Ramos (cell line): ENCODE measurements at regions not wholly inside any gene's neighbourhood (a gene's known extent, or its start where the extent isn't known, plus 50 kb on each side); places are given as distances from the start of the nearest gene placed in this dataset.
"Not testable (repeated sequence)": the region's sequence is repeated elsewhere in the genome, so short reads cannot be mapped to it uniquely, and the experiment has no call there.

Source experiments
- in situ Hi-C: fragments of 300-500 bp; cut with MboI; formaldehyde crosslinking; loops from one replicate; pipeline ENCODE4 v1.14.3; 2022; ENCODE audit warnings: low sequenced_read_pairs; ENCODE audit not compliant: unreplicated experiment

GRCh38 chr15:66881173-66881905 is 179.3 kb downstream of the SMAD6 start:
- in situ Hi-C loops: no loop called here

GRCh38 chr15:66882251-66883020 is 180.4 kb downstream of the SMAD6 start:
- in situ Hi-C loops: no loop called here

GRCh38 chr15:66883284-66883911 is 181.4 kb downstream of the SMAD6 start:
- in situ Hi-C loops: no loop called here

- in situ Hi-C loops: no loop called here
Observed at GRCh38 chr15:66884115-66884622, 181.2 kb upstream of the SMAD3 start.

- in situ Hi-C loops: no loop called here
Observed at GRCh38 chr15:66884661-66885237, 180.7 kb upstream of the SMAD3 start.

GRCh38 chr15:66885281-66885915 is 180.0 kb upstream of the SMAD3 start:
- in situ Hi-C loops: no loop called here

- in situ Hi-C loops: no loop called here
Observed at GRCh38 chr15:66886241-66886675, 179.1 kb upstream of the SMAD3 start.

- in situ Hi-C loops: no loop called here
Observed at GRCh38 chr15:66886686-66887273, 178.6 kb upstream of the SMAD3 start.

GRCh38 chr15:66889298-66889697 is 176.1 kb upstream of the SMAD3 start:
- in situ Hi-C loops: not testable (repeated sequence)

GRCh38 chr15:66891776-66892175 is 173.6 kb upstream of the SMAD3 start:
- in situ Hi-C loops: no loop called here

- in situ Hi-C loops: no loop called here
Observed at GRCh38 chr15:66893294-66893693, 172.1 kb upstream of the SMAD3 start.

GRCh38 chr15:66894363-66894762 is 171.0 kb upstream of the SMAD3 start:
- in situ Hi-C loops: no loop called here

- in situ Hi-C loops: no loop called here
Observed at GRCh38 chr15:66894986-66895780, 170.2 kb upstream of the SMAD3 start.

GRCh38 chr15:66895794-66896453 is 169.5 kb upstream of the SMAD3 start:
- in situ Hi-C loops: no loop called here

- in situ Hi-C loops: no loop called here
Observed at GRCh38 chr15:66896611-66897010, 168.8 kb upstream of the SMAD3 start.

- in situ Hi-C loops: no loop called here
Observed at GRCh38 chr15:66897416-66897815, 168.0 kb upstream of the SMAD3 start.

- in situ Hi-C loops: no loop called here
Observed at GRCh38 chr15:66897971-66898370, 167.4 kb upstream of the SMAD3 start.

- in situ Hi-C loops: no loop called here
Observed at GRCh38 chr15:66898656-66899386, 166.6 kb upstream of the SMAD3 start.
